ENCODE measurements at regions not wholly inside any gene's neighbourhood (a gene's known extent, or its start where the extent isn't known, plus 50 kb on each side); places are given as distances from the start of the nearest gene placed in this dataset.

DNA sequence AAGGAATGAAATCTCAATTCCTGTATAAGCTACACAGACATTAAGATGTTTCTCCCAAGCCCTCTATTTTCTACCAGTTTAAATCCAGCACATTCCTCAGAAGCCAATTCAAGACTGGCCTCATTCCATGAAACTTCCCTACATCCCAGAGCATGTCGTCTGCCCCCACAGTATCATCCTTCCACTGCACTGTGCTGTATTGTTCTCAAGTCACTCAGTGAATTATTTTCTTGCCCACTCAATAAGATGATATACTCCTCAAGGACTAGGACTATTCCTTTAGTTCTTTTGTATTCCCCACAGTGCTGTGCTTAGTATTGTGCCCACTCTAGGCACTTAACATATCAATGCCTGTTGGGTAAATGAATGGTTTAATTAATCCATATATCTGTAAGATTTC is 203.1 kb upstream of the BLID start:
- intact Hi-C loops (cut with micrococcal nuclease) = no loop called here
- peaks cover 0 to 6% (median 0%) of the 10 kb centered on the region in 11 donors for H3K9me3 Mint-ChIP-seq

GRCh38 chr11:122317305-122317704 is 201.3 kb upstream of the BLID start:
- ChIA-PET CTCF (no interaction called here), POLR2A (no interaction called here)
- no peak for ATAC-seq
- Mint-ChIP-seq H3K4me3 (no peak overlapping the region), H3K27me3 (peaks cover 0 to 13% (median 6%) of the 10 kb centered on the region in 5 donors), H3K36me3 (no peaks in the 10 kb centered on the region), H3K27ac (no peak overlapping the region), H3K4me1 (peaks cover 0 to 5% (median 0%) of the 10 kb centered on the region in 7 donors), H3K9me3 (peaks cover 0 to 6% (median 0%) of the 10 kb centered on the region in 11 donors)
- H3K9me3 ChIP-seq (ENCODE audit: control insufficient read depth in 2 of 3, low read length in 3 of 3) = no peaks in the 10 kb centered on the region
- H3K27me3 ChIP-seq (ENCODE audit: control insufficient read depth in 2 of 2, insufficient read depth in 2 of 2, low read length in 2 of 2) = no peaks in the 10 kb centered on the region
- H3K27ac ChIP-seq (ENCODE audit: low read depth, low read length) = no peak overlapping the region
- intact Hi-C loops (cut with micrococcal nuclease) = no loop called here
- DNase-seq = no peak
- no peaks in the 10 kb centered on the region for H3K36me3 ChIP-seq (ENCODE audit: control insufficient read depth in 2 of 3, insufficient read depth in 3 of 3, low read length in 3 of 3)
- H3K4me3 ChIP-seq (ENCODE audit: low read length) = no peak overlapping the region
- no peaks in the 10 kb centered on the region for H3K4me1 ChIP-seq (ENCODE audit: control insufficient read depth in 2 of 2, insufficient read depth in 2 of 2, low read length in 2 of 2)

More for the DNA sequence above, 203.1 kb upstream of the BLID start:
- DNase-seq = no peak
- Mint-ChIP-seq H3K4me1 (peaks cover 0 to 5% (median 0%) of the 10 kb centered on the region in 7 donors), H3K27me3 (peaks cover 0 to 14% (median 7%) of the 10 kb centered on the region in 5 donors), H3K27ac (no peak overlapping the region), H3K4me3 (no peak overlapping the region), H3K36me3 (no peaks in the 10 kb centered on the region)
- no peak overlapping the region for H3K27ac ChIP-seq (ENCODE audit: low read depth, low read length)
- H3K9me3 ChIP-seq (ENCODE audit: control insufficient read depth in 2 of 3, low read length in 3 of 3) = no peaks in the 10 kb centered on the region
- no peaks in the 10 kb centered on the region for H3K36me3 ChIP-seq (ENCODE audit: control insufficient read depth in 2 of 3, insufficient read depth in 3 of 3, low read length in 3 of 3)
- ATAC-seq = no peak
- H3K4me3 ChIP-seq (ENCODE audit: low read length) = no peak overlapping the region
- CTCF ChIA-PET = no interaction called here
- no peaks in the 10 kb centered on the region for H3K27me3 ChIP-seq (ENCODE audit: control insufficient read depth in 2 of 2, insufficient read depth in 2 of 2, low read length in 2 of 2)
- H3K4me1 ChIP-seq (ENCODE audit: control insufficient read depth in 2 of 2, insufficient read depth in 2 of 2, low read length in 2 of 2) = no peaks in the 10 kb centered on the region
- POLR2A ChIA-PET = no interaction called here

- DNase-seq (no peak), ATAC-seq (no peak)
- Histone ChIP-seq H3K4me3 (ENCODE audit: low read length) (no peak overlapping the region), H3K27ac (ENCODE audit: low read depth, low read length) (no peak overlapping the region), H3K4me1 (ENCODE audit: control insufficient read depth in 2 of 2, insufficient read depth in 2 of 2, low read length in 2 of 2) (no peaks in the 10 kb centered on the region), H3K27me3 (ENCODE audit: control insufficient read depth in 2 of 2, insufficient read depth in 2 of 2, low read length in 2 of 2) (no peaks in the 10 kb centered on the region), H3K36me3 (ENCODE audit: control insufficient read depth in 2 of 3, insufficient read depth in 3 of 3, low read length in 3 of 3) (no peaks in the 10 kb centered on the region), H3K9me3 (ENCODE audit: control insufficient read depth in 2 of 3, low read length in 3 of 3) (no peaks in the 10 kb centered on the region)
- Mint-ChIP-seq H3K36me3 (no peaks in the 10 kb centered on the region), H3K4me1 (no peaks in the 10 kb centered on the region), H3K27me3 (peaks cover 0 to 15% (median 8%) of the 10 kb centered on the region in 5 donors), H3K9me3 (peaks cover 0 to 2% (median 0%) of the 10 kb centered on the region in 11 donors), H3K27ac (no peak overlapping the region), H3K4me3 (no peak overlapping the region)
- ChIA-PET CTCF (no interaction called here), POLR2A (no interaction called here)
- intact Hi-C loops (cut with micrococcal nuclease) = no loop called here
These were observed 197.6 kb upstream of the BLID start for GRCh38 chr11:122313581-122313980.

DNA sequence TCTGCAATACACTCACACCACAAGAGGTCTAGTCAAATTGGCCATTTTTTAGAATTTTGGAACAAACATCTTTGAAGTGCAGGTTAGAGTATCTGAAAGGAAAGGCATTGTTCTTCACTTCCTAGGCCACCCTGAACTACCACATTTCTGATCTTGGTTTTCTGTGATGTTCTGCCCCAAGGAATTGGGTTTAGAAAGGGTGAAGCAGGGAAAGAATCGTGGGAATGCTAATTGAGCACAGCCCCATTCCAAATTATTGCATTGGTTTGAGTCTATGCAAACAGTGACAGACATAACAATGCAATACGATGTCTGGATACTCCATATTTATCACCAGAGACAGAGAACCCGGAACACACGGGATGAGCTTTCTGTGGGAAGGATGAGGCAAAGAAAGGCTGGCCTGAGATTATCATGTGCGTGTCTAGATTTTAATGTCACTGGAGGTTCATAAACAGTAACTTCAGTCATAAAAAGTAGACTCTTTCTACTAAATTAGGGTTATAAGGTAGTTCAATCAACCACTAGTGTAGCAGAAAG is 195.3 kb upstream of the BLID start:
- no peak overlapping the region for H3K4me3 Mint-ChIP-seq
- no peaks in the 10 kb centered on the region for H3K4me1 ChIP-seq (ENCODE audit: control insufficient read depth in 2 of 2, insufficient read depth in 2 of 2, low read length in 2 of 2)
- DNase-seq (no peak), ATAC-seq (no peak)
- H3K27me3 ChIP-seq (ENCODE audit: control insufficient read depth in 2 of 2, insufficient read depth in 2 of 2, low read length in 2 of 2) = no peaks in the 10 kb centered on the region
- no peak overlapping the region for H3K4me3 ChIP-seq (ENCODE audit: low read length)
- H3K27ac ChIP-seq (ENCODE audit: low read depth, low read length) = no peak overlapping the region
- H3K27me3 Mint-ChIP-seq = peaks cover 0 to 30% (median 9%) of the 10 kb centered on the region in 5 donors
- no peaks in the 10 kb centered on the region for H3K36me3 Mint-ChIP-seq
- H3K4me1 Mint-ChIP-seq = no peaks in the 10 kb centered on the region
- no peak overlapping the region for H3K27ac Mint-ChIP-seq
- no peaks in the 10 kb centered on the region for H3K36me3 ChIP-seq (ENCODE audit: control insufficient read depth in 2 of 3, insufficient read depth in 3 of 3, low read length in 3 of 3)
- intact Hi-C loops (cut with micrococcal nuclease) = no loop called here
- H3K9me3 ChIP-seq (ENCODE audit: control insufficient read depth in 2 of 3, low read length in 3 of 3) = no peaks in the 10 kb centered on the region
- CTCF ChIA-PET = no interaction called here
- H3K9me3 Mint-ChIP-seq = peaks cover 0 to 2% (median 0%) of the 10 kb centered on the region in 11 donors
- POLR2A ChIA-PET = no interaction called here

DNA sequence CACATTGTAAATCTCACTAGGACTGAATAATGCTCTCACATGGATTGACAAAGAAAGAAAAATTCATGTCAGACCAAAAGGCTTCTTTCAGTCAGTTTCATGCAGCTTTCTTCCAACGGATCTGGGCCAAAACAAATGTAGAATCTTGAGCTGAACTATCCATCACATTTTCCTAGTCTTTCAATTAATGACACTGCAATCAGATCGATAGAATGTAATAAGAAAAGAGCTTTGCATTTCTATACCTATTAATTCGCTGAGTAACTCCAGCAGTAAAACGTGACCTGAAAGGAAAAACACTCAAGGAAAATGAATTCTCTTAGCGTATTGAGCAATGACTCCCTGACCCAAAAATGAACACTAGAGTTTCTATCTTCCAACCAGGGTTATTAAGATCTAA is 194.8 kb upstream of the BLID start:
- intact Hi-C loops (cut with micrococcal nuclease) = no loop called here
- no peaks in the 10 kb centered on the region for H3K27me3 ChIP-seq (ENCODE audit: control insufficient read depth in 2 of 2, insufficient read depth in 2 of 2, low read length in 2 of 2)
- no peak for DNase-seq
- CTCF ChIA-PET = no interaction called here
- H3K9me3 ChIP-seq (ENCODE audit: control insufficient read depth in 2 of 3, low read length in 3 of 3) = no peaks in the 10 kb centered on the region
- H3K36me3 ChIP-seq (ENCODE audit: control insufficient read depth in 2 of 3, insufficient read depth in 3 of 3, low read length in 3 of 3) = no peaks in the 10 kb centered on the region
- H3K27ac Mint-ChIP-seq = no peak overlapping the region
- peaks cover 0 to 2% (median 0%) of the 10 kb centered on the region in 11 donors for H3K9me3 Mint-ChIP-seq
- POLR2A ChIA-PET = no interaction called here
- H3K4me1 Mint-ChIP-seq = no peaks in the 10 kb centered on the region
- H3K4me1 ChIP-seq (ENCODE audit: control insufficient read depth in 2 of 2, insufficient read depth in 2 of 2, low read length in 2 of 2) = no peaks in the 10 kb centered on the region
- no peak overlapping the region for H3K4me3 Mint-ChIP-seq
- no peak overlapping the region for H3K4me3 ChIP-seq (ENCODE audit: low read length)
- H3K36me3 Mint-ChIP-seq = no peaks in the 10 kb centered on the region
- peaks cover 0 to 30% (median 9%) of the 10 kb centered on the region in 5 donors for H3K27me3 Mint-ChIP-seq
- no peak for ATAC-seq
- no peak overlapping the region for H3K27ac ChIP-seq (ENCODE audit: low read depth, low read length)

GRCh38 chr11:122309262-122309925 is 193.4 kb upstream of the BLID start:
- DNase-seq (no peak), ATAC-seq (no peak)
- Histone ChIP-seq H3K4me1 (ENCODE audit: control insufficient read depth in 2 of 2, insufficient read depth in 2 of 2, low read length in 2 of 2) (no peaks in the 10 kb centered on the region), H3K4me3 (ENCODE audit: low read length) (no peak overlapping the region), H3K27ac (ENCODE audit: low read depth, low read length) (no peak overlapping the region), H3K9me3 (ENCODE audit: control insufficient read depth in 2 of 3, low read length in 3 of 3) (no peaks in the 10 kb centered on the region), H3K36me3 (ENCODE audit: control insufficient read depth in 2 of 3, insufficient read depth in 3 of 3, low read length in 3 of 3) (no peaks in the 10 kb centered on the region), H3K27me3 (ENCODE audit: control insufficient read depth in 2 of 2, insufficient read depth in 2 of 2, low read length in 2 of 2) (no peaks in the 10 kb centered on the region)
- H3K4me1 Mint-ChIP-seq = no peaks in the 10 kb centered on the region
- peaks cover 0 to 30% (median 9%) of the 10 kb centered on the region in 5 donors for H3K27me3 Mint-ChIP-seq
- ChIA-PET POLR2A (no interaction called here), CTCF (interaction anchor here (0.9 kb wide), 1 partner anchor 23 kb away, joined by 3 read pairs; no protein-coding TSS in a partner anchor)
- H3K4me3 Mint-ChIP-seq = no peak overlapping the region
- H3K9me3 Mint-ChIP-seq = peaks cover 0 to 2% (median 0%) of the 10 kb centered on the region in 11 donors
- no peak overlapping the region for H3K27ac Mint-ChIP-seq
- intact Hi-C loops (cut with micrococcal nuclease) = no loop called here
- H3K36me3 Mint-ChIP-seq = no peaks in the 10 kb centered on the region

- no peaks in the 10 kb centered on the region for H3K36me3 Mint-ChIP-seq
- Histone ChIP-seq H3K27me3 (ENCODE audit: control insufficient read depth in 2 of 2, insufficient read depth in 2 of 2, low read length in 2 of 2) (no peaks in the 10 kb centered on the region), H3K27ac (ENCODE audit: low read depth, low read length) (no peak overlapping the region), H3K4me3 (ENCODE audit: low read length) (no peak overlapping the region), H3K36me3 (ENCODE audit: control insufficient read depth in 2 of 3, insufficient read depth in 3 of 3, low read length in 3 of 3) (no peaks in the 10 kb centered on the region), H3K9me3 (ENCODE audit: control insufficient read depth in 2 of 3, low read length in 3 of 3) (no peaks in the 10 kb centered on the region), H3K4me1 (ENCODE audit: control insufficient read depth in 2 of 2, insufficient read depth in 2 of 2, low read length in 2 of 2) (no peaks in the 10 kb centered on the region)
- DNase-seq = no peak
- ATAC-seq = no peak
- ChIA-PET CTCF (interaction anchor here (0.9 kb wide), 1 partner anchor 22 kb away, joined by 3 read pairs; no protein-coding TSS in a partner anchor), POLR2A (no interaction called here)
- H3K4me1 Mint-ChIP-seq = no peaks in the 10 kb centered on the region
- H3K4me3 Mint-ChIP-seq = no peak overlapping the region
- no peak overlapping the region for H3K27ac Mint-ChIP-seq
- peaks cover 0 to 2% (median 0%) of the 10 kb centered on the region in 11 donors for H3K9me3 Mint-ChIP-seq
- intact Hi-C loops (cut with micrococcal nuclease) = no loop called here
- H3K27me3 Mint-ChIP-seq = peaks cover 0 to 30% (median 9%) of the 10 kb centered on the region in 5 donors
These were observed 192.2 kb upstream of the BLID start for GRCh38 chr11:122308226-122308625.
